ENCODE measurements at regions not wholly inside any gene's neighbourhood (a gene's known extent, or its start where the extent isn't known, plus 50 kb on each side); places are given as distances from the start of the nearest gene placed in this dataset.

DNA sequence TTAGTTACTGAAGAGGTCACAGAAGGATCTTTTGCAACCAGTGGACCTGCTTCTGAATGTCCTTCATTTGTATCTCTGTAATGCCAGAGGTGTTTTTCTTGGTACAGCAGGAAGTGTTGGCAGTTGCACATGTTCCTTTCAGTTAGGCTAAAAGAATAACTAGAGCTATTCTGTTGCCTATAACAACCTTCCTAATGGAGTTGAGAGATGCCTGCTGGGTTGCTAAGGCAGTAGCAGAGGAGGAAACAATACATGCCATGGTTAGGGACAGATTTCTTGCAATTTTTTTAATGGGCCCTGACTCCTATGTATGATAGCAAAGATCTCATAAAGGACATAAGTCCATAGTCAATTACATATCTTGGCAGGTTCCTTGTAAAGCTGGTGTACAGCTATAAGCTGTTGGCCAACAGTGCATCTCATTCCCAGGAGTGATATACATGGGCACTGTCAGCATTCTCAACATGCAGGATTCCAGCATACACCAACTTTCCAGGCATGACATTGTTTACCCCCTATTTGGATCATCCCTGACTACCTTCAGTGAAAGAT lies 556.6 kb downstream of the CCER1 start:
- TF ChIP-seq POLR2A (IDR thresholded peaks at IDR 0.05; ENCODE audit: low read depth, low read length) (no peak), POLR2AphosphoS5 (IDR thresholded peaks at IDR 0.05; ENCODE audit: low read depth, low read length) (no peak)
